GM12875 (cell line): ENCODE measurements at regions not wholly inside any gene's neighbourhood (a gene's known extent, or its start where the extent isn't known, plus 50 kb on each side); places are given as distances from the start of the nearest gene placed in this dataset.

Source experiments
- H3K4me3 ChIP-seq: one replicate; pipeline ENCODE4 v1.5.1; 2011; ENCODE audit warnings: low read depth, low read length, control low read depth
- CTCF ChIP-seq: IDR thresholded peaks from 2 replicates; pipeline ENCODE4 v1.5.1; 2011; ENCODE audit warnings: low read depth, mild to moderate bottlenecking, control low read depth, inconsistent platforms, low read length, moderate library complexity, borderline replicate concordance; ENCODE audit not compliant: insufficient read depth

GRCh38 chr16:86395477-86395876 is 114.8 kb upstream of the FOXF1 start:
- TF ChIP-seq CTCF, result no peak

GRCh38 chr16:86396422-86396821 is 113.9 kb upstream of the FOXF1 start:
- TF ChIP-seq CTCF, result no peak

More at GRCh38 chr16:86395477-86395876, 114.8 kb upstream of the FOXF1 start:
- no peak overlapping the region for H3K4me3 ChIP-seq

GRCh38 chr16:86396901-86397311 is 113.4 kb upstream of the FOXF1 start:
- TF ChIP-seq CTCF, result no peak
- H3K4me3 ChIP-seq, result no peak overlapping the region

More at GRCh38 chr16:86396422-86396821, 113.9 kb upstream of the FOXF1 start:
- no peak overlapping the region for H3K4me3 ChIP-seq

- H3K4me3 ChIP-seq, result no peak overlapping the region
- TF ChIP-seq CTCF, result no peak
These were observed 112.1 kb upstream of the FOXF1 start for GRCh38 chr16:86398201-86398600.

GRCh38 chr16:86398622-86399021 is 111.7 kb upstream of the FOXF1 start:
- H3K4me3 ChIP-seq, result no peak overlapping the region
- no peak for TF ChIP-seq CTCF

GRCh38 chr16:86401126-86401525 is 109.2 kb upstream of the FOXF1 start:
- no peak for TF ChIP-seq CTCF
- H3K4me3 ChIP-seq, result no peak overlapping the region

GRCh38 chr16:86403085-86403484 is 107.2 kb upstream of the FOXF1 start:
- no peak overlapping the region for H3K4me3 ChIP-seq
- no peak for TF ChIP-seq CTCF
